ENCODE measurements at regions not wholly inside any gene's neighbourhood (a gene's known extent, or its start where the extent isn't known, plus 50 kb on each side); places are given as distances from the start of the nearest gene placed in this dataset.

DNA sequence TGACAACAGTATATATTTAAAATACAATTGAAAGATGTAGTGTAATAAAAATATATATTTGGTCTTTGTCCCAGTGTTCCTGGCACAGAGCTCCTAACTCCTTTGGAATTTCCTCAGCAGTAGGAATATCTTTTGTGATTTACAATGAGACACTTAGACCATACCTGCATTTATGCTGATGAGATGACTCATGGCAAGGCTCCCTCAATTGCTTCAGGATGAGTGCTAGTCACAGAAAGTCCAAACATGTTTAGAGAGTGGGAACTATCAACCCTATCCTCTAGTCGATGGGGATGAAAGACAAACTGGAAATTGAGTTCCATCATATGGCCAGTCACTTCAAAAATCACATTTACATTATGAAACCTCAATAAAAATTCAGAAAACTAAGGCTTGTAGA lies 588.3 kb upstream of the LMCD1 start:
- DNase-seq (ENCODE audit: low read depth): no peak

DNA sequence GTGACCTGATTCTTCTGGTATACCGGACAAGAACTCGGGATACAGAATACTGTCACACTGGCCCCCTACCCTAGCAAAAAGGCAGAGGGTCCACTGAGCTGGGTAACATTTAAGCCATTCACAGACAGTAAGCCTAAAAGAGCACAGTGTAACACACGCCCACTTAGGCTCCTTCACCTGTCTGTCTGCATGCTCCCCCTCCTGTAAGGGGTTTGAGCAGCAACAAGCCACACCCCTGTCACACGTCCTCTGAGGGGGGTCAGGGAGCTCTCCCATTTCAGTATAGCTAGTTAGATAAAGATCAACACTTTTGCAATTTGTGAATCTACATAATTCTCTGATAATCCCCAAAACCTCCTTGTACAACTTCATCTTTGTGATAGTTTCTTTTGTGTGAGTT lies 586.3 kb upstream of the LMCD1 start:
- no peak for DNase-seq (ENCODE audit: low read depth)

DNA sequence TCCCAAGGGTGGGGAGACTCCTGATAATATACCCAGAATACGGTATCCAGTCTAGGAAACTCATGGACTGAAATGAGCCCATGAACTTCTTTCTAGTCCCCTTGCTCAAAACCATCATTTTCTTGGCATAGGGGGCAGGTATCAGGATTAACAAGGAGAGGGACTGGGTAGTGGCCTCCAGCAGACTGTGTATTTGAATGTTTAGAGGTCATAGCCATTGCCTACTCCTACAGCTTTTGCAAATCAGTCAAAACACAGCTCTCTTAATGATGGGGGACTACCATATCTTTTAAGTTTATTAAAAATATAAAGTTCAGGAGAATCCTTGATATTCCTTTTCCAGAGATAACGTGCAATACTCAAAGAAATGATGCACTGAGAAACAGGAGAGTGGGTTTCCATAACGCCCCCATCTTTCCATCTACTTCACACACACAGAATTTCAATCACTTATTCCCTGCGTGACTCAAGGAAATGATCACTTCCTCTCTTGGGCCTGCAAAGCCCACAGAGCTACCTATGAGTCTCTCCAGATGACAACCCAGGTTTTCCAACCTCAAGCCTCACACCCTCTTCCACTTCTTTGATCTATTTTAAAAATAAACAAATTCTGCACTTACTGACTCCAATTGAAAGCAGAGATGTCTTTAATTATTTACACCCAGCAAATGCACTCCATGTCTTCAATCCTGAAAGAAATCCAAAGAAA lies 584.0 kb upstream of the LMCD1 start:
- no peak for DNase-seq (ENCODE audit: low read depth)

DNA sequence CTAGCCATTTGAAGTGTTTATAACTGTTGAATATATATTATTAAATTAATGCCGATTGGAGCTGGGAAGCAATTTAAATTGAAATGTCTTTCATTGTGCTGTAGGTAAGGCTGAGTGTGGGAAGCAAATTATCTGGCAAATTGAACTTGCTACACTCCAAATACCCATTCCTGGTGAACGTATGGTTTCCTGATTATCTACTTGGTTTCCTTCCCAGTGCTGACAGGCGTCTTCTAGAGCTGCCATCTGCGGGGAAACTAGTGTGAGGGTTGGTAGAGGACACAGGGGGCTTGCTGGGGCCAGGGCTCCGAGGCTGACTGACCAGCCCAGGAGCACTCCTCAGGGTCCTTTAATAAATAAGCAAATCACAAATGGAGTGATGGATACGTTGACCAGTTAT lies 581.4 kb upstream of the LMCD1 start:
- DNase-seq (ENCODE audit: low read depth): no peak

DNA sequence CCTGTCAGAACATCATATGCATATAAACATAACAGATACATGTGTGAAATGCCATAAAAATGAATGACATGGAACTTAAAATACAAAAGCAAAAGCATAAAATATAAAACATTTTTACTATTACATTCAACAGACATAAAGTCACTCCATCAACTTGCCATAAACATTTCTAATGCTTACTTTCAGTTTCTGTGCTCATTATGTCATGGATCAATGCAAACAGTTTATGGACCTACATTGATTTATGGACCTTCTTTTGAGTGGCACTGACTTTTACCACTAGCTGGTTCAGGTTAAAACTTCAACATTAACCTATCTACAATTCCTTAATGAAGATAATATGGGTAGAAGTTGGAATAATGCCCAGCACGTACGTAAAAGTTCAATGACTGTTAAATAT lies 577.4 kb upstream of the LMCD1 start:
- DNase-seq (ENCODE audit: low read depth): no peak

DNA sequence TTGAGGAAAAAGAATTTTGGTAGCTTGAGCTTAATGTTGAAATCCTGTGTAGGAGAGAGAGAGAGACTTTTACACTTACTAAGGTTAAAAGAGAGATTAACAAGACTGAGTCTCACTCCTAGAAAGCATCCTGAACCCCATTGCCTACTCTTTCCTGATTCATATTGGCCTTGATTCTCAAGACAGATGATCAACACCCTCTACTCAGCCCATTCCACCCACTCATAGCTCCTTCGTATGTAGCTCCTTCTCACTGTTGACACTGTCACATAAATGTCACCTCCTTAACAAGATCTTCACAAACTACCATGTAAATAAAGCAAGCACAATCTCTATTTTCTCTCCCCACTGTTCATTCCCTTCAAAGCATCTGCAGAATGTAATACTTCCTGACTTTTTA lies 574.6 kb upstream of the LMCD1 start:
- DNase-seq (ENCODE audit: low read depth): no peak

DNA sequence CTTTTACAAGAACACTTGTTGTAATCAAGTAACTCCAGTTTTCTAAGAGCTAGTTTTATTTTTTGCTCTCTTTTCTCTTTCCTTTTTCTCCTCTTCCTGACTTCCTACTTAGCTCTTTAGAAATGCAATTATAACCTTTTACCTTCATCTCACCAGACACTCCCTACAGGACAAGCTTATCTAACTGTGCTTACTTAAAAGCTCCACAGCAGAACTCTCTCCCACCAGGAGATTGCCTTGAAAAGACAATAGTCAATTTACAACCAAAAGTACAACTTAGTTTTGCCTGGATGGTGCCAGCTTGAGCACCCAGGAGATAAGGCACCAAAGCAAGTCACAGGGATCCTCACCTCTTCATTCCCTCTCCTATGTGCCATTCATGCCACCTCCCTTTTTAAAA lies 573.8 kb upstream of the LMCD1 start:
- DNase-seq (ENCODE audit: low read depth): no peak

DNA sequence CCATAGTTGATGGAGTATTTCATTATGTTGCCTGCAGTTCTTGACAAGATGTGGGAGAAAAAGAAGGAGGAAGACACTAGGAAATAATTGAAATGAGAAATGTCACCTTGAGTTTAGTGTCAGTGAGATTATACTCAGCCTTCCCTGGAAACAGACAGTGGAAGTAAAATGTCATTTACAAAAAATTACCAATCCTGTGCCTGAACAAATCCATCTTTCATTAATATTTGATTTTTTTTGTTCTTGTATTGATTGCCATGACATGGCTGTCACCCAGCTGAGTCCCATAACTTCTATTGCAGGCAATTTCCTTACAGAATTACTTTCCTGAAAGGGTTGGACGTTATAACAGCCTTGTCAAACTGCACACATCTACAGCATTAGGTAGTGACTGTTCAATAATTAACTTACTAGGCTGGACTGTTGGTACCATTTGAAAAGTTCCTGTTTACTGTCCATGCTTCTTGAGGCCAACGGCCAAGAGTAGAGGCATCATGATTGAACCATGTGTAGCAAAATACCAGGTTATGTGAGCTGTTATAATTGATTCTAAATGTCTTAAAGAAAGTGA lies 572.2 kb upstream of the LMCD1 start:
- no peak for DNase-seq (ENCODE audit: low read depth)

DNA sequence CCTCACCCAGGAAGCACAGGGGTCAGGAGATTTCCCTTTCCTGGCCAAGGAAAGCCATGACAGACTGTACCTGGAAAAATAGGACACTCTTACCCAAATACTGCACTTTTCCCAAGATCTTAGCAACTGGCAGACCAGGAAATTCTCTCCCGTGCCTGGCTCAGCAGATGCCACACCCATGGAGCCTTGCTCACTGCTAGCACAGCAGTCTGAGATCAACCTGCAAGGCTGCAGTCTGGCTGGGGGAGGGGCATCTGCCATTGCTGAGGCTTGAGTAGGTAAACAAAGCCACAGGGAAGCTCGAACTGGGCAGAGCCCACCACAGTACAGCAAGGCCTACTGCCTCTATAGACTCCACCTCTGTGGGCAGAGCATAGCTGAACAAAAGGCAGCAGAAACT lies 567.3 kb upstream of the LMCD1 start:
- DNase-seq (ENCODE audit: low read depth): no peak

DNA sequence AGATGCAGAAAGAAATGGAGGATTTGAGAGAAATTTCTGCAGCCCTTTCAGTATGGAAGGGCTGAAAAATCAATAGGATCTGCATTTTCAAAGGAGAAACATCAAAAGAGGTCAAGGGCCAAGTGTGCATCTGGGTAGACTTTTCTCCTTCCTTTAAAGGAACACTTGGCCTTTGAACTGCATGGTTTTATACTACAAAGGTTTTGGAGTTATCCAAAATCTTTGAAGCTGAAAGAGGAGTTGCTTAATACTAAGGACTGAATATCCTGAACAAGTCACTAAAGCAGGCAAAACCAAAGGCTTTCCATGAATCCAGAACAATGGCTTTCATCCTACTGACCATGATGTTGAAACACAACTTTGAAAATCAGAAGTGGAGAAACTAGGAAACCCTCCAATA lies 553.7 kb upstream of the LMCD1 start:
- no peak for DNase-seq (ENCODE audit: low read depth)

DNA sequence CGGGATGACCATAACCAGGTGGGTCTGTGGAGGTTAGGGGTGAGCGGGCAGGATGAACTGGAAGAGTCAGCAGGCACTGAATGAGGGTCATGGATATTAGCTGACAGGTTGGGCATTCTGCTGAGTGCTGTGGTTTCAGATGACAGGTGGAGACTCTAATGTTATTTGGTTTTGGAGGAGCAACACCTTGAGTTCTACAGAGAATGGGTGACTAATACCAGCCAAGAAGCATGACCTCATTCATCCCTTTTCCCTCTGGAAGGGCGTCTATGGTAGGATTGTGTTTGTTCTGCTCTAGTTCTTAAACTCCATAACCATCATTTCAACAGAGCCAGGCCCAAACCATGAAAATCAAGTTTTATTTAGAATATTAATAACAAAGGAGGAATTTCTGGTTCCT lies 550.7 kb upstream of the LMCD1 start:
- DNase-seq (ENCODE audit: low read depth): no peak

DNA sequence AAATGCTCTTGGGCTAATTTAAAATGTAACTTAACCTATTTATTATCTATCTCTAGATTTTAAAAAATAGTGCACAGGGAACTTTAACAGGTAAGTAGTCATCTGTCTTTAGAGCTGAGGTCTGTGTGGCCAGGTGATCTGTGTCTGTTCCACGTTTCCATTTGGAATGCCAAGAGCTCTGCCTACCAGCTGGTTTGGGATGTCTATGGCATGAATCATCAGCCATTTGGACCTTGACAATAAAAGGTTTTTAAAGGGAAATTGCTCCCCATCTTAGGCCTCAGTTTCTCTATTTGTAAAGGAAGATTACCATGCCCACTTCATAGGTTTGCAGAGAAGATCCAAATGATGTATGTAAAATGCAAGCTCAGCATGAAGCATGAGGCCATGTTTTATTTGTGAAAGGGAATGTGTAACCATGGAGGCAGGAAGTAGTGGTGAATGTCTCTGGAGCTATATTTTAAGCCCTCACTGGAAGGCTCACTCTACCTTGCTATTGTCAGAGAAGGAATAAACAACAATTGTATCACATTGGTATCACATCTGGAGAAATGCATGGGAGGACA lies 548.1 kb upstream of the LMCD1 start:
- no peak for DNase-seq (ENCODE audit: low read depth)

DNA sequence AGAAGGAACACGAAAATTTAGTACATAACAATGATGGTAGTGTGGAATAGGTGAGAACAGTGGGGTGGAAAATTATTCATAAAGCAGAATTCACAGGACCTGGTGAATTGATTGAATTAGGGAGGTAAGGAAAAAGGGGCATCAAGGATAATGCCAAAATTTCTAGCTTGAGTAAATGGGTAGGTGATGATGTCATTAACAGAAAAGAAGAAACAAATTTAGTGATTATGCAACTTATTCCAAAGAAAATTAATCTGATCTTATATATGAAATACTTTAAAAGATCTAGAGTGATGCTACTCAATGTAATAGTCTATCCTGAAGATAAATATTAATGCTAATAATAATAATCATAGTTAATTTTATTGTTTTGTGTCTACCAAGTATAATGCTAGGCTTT lies 544.6 kb upstream of the LMCD1 start:
- no peak for DNase-seq (ENCODE audit: low read depth)

DNA sequence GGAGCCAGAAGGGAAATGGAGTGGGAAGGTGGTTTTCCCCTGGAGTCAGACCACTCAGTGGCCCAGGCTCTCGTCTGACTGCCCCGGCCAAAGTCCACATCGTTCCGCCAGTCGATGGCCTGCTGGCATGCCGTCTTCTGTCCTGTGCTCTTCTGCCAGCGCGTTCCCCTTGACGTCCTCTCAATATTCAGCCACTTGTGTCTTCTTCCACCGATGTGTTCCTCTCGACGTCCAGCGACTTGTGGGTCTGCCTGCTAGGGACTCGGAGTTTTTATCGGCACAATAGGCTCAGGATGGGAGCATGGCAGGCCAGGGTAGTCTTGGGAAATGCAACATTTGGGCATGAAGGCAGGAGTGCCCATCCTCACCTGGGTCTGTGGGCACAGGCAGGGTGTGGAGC lies 542.5 kb upstream of the LMCD1 start:
- no peak for DNase-seq (ENCODE audit: low read depth)

DNA sequence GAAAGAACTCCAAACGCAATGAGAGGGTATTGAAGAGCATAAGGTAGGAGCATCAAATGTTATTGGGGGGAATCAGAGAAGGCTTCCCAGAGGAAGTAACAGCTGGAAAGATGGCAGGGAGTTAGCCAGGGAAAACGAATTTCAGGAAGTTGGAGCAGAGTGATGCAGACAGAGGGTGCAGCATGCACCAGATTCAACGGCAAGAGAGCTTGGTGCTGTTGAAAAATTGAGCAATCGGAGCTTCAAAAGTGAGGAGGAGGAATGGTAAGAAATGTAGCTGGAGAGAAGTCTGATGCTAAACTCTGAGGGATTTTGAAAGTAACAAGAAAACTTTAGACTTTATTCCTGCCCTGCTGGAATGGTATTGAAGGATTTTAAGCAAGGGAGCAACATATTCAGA lies 541.0 kb upstream of the LMCD1 start:
- no peak for DNase-seq (ENCODE audit: low read depth)

DNA sequence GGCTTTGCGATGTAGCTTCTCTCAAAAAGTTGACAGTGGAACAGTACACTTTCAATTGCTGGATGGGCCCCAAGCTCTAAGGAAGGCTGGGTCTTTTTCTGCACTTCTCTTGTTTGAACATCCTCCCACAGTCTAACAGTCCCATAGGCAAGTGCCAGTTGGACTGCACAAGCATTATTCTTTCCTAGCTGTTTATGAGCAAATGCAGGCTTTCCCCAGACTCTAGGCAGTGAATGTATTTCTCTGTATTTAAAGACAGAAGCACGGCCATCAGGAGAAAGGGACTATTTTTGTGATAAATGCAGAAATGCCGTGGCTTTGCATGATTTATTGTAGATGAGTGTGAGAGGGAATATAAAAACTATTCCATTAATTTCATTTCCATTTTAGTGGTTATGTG lies 539.3 kb upstream of the LMCD1 start:
- no peak for DNase-seq (ENCODE audit: low read depth)

DNA sequence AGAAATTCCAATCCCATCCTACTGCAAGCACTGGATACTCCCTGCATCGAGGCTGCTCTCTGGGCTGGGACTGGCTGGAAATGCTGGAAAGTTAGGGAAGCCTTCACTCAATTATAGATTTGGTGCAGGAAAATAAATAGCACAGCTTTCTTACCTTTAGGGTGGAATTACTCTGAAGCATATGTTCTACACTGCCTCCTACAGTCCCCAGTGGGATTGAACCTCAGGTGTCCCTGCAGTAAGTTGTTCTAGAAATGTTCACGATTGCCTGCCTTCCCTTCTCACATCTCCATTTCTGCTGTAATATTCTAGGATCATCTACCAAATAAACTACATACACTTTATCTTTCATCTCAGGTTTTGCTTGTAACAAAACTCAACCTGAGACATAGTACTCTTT lies 536.7 kb upstream of the LMCD1 start:
- no peak for DNase-seq (ENCODE audit: low read depth)

DNA sequence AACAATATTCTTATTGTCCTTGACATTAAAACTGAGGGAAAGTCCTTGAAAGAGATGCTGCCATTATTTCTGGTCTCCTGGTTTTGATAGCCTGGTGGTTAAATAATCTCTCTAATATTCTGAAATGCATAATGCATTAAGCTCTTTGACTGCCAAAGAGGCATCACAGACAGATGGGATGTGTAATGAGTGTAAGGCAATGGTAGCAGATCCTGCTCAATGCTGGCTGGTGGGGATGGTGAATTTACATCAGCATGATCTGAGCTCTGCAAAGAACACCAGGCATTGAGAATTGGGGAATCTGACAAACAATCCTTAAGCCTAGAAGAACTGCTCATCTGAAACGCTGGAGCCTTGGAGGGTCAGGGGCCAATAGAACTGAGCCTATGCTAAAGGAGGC lies 528.6 kb upstream of the LMCD1 start:
- DNase-seq (ENCODE audit: low read depth): no peak

DNA sequence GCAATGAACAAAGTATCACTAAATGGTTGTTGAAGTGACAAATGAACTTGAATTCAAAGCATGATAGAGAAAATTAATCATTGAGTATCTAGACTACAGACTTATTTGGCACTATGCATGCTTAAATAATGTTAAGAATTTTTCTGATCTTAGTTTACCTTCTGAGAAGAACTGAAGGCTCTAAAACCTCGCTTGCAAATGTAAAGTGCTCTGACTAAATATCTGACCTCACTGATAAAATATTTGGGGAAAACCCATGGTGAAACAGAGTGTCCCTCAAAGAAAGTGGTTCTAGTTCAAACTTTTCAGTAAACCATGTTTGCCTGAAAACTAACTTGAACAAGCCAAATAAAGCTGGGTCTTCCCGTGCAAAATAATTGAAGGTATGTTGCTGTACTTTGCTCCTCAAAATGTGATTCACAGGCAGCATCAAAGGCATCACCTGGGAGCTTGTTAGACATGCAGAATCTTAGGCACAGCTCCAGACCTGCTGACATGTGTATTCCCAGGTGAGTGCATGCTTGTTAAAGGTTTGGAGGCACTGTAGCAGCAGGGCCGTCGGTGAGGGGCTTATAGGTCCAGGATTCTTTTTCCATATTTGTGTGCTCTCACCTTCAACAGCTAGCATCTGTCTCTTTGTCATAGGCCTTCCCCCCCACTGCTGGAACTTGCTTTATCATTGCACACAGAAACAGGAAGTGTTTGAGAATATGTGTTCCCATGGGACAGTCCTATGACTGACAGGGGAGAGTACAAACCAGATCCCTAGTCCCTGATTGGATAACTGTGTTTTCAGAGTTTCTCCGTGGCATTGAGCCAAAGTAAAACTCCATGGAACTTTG lies 524.2 kb upstream of the LMCD1 start:
- no peak for DNase-seq (ENCODE audit: low read depth)

DNA sequence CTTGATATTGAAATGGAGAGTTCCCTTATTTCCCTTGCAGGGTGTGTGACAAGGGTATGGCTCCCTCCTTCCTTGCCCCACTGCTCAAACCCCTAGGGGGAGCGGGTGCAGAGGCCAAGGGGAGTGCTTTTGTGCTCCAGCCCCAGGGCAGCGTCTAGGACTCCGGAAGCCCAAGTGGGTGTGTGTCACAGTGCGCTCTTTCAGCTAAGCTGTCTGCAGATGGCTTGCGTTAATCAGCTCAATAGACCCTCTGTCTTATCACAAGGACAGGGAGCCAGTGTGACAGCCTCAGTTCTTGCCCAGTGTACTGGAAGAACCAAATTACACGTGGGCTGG lies 523.6 kb upstream of the LMCD1 start:
- no peak for DNase-seq (ENCODE audit: low read depth)

DNA sequence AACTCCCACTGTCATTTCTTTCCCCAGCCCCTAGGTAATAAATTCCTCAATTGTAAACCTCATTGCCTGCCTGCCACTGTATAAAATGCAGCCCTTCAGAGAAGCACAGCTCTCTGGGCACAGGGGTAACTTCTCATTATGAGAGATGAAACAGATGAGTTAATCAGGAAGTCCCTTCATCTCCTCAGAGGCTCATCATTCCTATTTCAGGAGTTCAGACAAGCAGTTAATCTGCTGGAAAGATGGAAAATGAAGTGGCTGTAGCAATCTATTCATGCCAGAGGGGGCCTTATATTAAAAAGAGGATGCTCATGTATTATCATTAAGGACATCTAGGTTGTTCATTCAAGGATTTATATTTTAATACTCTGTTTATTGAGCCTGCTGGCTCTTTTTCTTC lies 519.5 kb upstream of the LMCD1 start:
- DNase-seq (ENCODE audit: low read depth): no peak

DNA sequence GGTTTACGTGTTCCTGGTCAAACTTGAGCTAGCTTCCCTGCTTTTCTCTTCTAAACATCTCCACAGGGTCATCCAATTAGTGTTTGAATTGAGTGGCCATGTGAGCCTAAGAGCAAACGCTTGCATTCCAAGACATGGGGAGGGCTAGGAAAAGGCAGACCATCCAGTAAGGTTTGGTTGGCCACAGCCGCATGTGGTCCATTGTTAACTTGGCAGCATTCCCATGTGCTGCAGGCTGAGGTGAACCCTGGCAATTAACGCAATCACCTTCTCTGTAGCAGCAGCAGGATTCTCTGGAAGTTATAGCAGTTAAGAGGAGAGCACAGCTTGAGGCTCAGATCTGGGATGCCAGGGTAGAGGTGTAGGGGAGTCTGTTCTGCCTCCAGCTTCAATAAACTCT lies 502.2 kb upstream of the LMCD1 start:
- no peak for DNase-seq (ENCODE audit: low read depth)

DNA sequence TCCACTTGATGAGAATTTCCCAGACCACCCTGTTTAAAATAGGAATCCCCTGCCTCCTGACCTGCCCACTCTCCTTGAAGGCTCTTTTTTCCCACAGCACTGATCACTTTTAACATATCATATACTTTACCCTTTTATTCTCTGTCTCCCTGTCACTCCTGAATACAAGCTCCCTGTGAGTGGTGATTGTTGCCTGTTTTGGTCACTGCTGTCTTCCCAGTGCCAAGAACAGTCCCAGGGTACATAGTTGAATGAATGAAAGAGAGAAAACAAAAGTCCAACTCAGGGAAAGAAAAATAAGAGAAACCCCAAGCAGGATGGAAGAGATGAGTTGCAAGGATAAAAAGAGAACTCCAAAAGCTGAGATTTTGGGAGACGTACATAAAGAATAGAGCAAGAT lies 500.3 kb upstream of the LMCD1 start:
- DNase-seq (ENCODE audit: low read depth): no peak

Measured in activated T-cell treated with anti-CD3 and anti-CD28 coated beads for 1 hour (primary cell).